HepG2 (cell line): ENCODE measurements at regions not wholly inside any gene's neighbourhood (a gene's known extent, or its start where the extent isn't known, plus 50 kb on each side); places are given as distances from the start of the nearest gene placed in this dataset.

Experiments
- ATAC-seq: fragments of 200-7000 bp; cut with Tn5 transposase; 3 replicates; pipeline ENCODE4 v1.9.1; 2020; ENCODE audit warnings: mild to moderate bottlenecking, moderate library complexity
- BruUV-seq: library from RNA; stranded (reverse); fragments of 400-500 nt; replicated peaks from 2 replicates; lab custom pipeline; 2021; lab: Mats Ljungman, UMichigan
- CTCF ChIA-PET: fragments of 300-600 bp; formaldehyde crosslinking; extraction: SDS; loops from one replicate; lab custom pipeline; 2021; ENCODE audit warnings: low total read pairs, inconsistent platforms, low intra/inter-chr PET ratio; lab: Yijun Ruan, JAX
- POLR2A ChIA-PET: fragments of 350-600 bp; sonication (Branson Sonifier 250); formaldehyde crosslinking; loops from one replicate; lab custom pipeline; 2020; ENCODE audit warnings: antibody characterized with exemption, inconsistent platforms; lab: Yijun Ruan, JAX
- DNase-seq: peaks from one replicate; pipeline ENCODE4 v3.0.0-alpha.2; 2015; ENCODE audit warnings: low spot score
- FAIRE-seq: peaks from 3 replicates; lab custom pipeline; 2011; peaks lifted over from hg19 to GRCh38; lab: Jason Lieb, UNC
- H2AFZ ChIP-seq: one replicate; pipeline ENCODE4 v1.6.1; 2011; ENCODE audit warnings: low read length, inconsistent platforms
- H3K27ac ChIP-seq: fragments of 300-600 bp; 3 replicates; pipeline ENCODE4 v1.8.0; 2011; ENCODE audit warnings: mixed run types, mild to moderate bottlenecking, mixed read lengths, low read length, inconsistent platforms; ENCODE audit not compliant: insufficient read depth; ENCODE audit errors: extremely low read length
- H3K27me3 ChIP-seq, 2 experiments: fragments of 200-600 bp in 1 of 2; 2 replicates in 1 of 2; 3 replicates in 1 of 2; pipeline versions ENCODE4 v1.6.0 to v1.8.0; 2011; ENCODE audit warnings: low read length in 2 of 2, mild to moderate bottlenecking in 2 of 2, moderate library complexity in 2 of 2, inconsistent platforms in 1 of 2; ENCODE audit not compliant: insufficient read depth in 2 of 2, control insufficient read depth in 1 of 2
- H3K36me3 ChIP-seq, 2 experiments: fragments of 200-600 bp in 1 of 2; replicated peaks in 1 of 2; 2 replicates in 1 of 2; 3 replicates in 1 of 2; pipeline versions ENCODE4 v1.5.1 to v1.8.0; 2011; ENCODE audit warnings: low read length in 2 of 2, inconsistent platforms in 1 of 2; ENCODE audit not compliant: insufficient read depth in 2 of 2, control insufficient read depth in 1 of 2
- H3K4me1 ChIP-seq: 2 replicates; pipeline ENCODE4 v1.5.1; 2012; ENCODE audit warnings: low read length, inconsistent platforms; ENCODE audit not compliant: insufficient read depth
- H3K4me2 ChIP-seq: 2 replicates; pipeline ENCODE4 v1.6.0; 2011; ENCODE audit warnings: low read depth, low read length, inconsistent platforms
- H3K4me3 ChIP-seq, 3 experiments: fragments of 200-600 bp in 1 of 3; sonication (generic), shearing (Covaris generic) in 1 of 3; replicated peaks in 1 of 3; 2 replicates each; pipeline ENCODE4 v1.5.1; 2011 to 2016; ENCODE audit warnings: low read length in 3 of 3, inconsistent platforms in 2 of 3, low read depth in 2 of 3, mild to moderate bottlenecking in 2 of 3, control low read depth in 1 of 3, mixed read lengths in 1 of 3; ENCODE audit not compliant: insufficient read depth in 1 of 3
- H3K79me2 ChIP-seq: one replicate; pipeline ENCODE4 v1.6.1; 2011; ENCODE audit warnings: low read length, inconsistent platforms; ENCODE audit not compliant: insufficient read depth
- H3K9ac ChIP-seq: 2 replicates; pipeline ENCODE4 v1.6.0; 2011; ENCODE audit warnings: mild to moderate bottlenecking, low read depth, low read length, inconsistent platforms; ENCODE audit not compliant: insufficient read depth
- H3K9me3 ChIP-seq: 2 replicates; pipeline ENCODE4 v1.5.1; 2012; ENCODE audit warnings: mild to moderate bottlenecking, low read length
- H4K20me1 ChIP-seq: 2 replicates; pipeline ENCODE4 v1.6.0; 2011; ENCODE audit warnings: inconsistent platforms, mild to moderate bottlenecking, low read length, moderate library complexity; ENCODE audit not compliant: insufficient read depth
- ATF1 ChIP-seq: IDR thresholded peaks from 2 replicates; pipeline ENCODE4 v1.6.1; 2016; ENCODE audit warnings: mild to moderate bottlenecking, control low read depth
- CHD2 ChIP-seq: IDR thresholded peaks from 2 replicates; pipeline ENCODE4 v1.6.1; 2011; ENCODE audit warnings: low read depth, low read length, improper control_type of control experiment
- NR1H2 ChIP-seq: sonication (generic); formaldehyde crosslinking; IDR thresholded peaks from 2 replicates; pipeline ENCODE4 v1.8.1; 2022; ENCODE audit warnings: low read depth, missing genetic modification reagents, borderline replicate concordance
- NR3C1 ChIP-seq: sonication (generic); formaldehyde crosslinking; IDR thresholded peaks from 2 replicates; pipeline ENCODE4 v1.4.0; 2020; ENCODE audit warnings: missing genetic modification reagents
- SP2 ChIP-seq: sonication (generic); formaldehyde crosslinking; IDR thresholded peaks from 2 replicates; pipeline ENCODE4 v1.5.1; 2020; ENCODE audit warnings: mild to moderate bottlenecking, missing genetic modification reagents
- SPEN ChIP-seq: sonication (generic); formaldehyde crosslinking; IDR thresholded peaks from 2 replicates; pipeline ENCODE4 v1.5.1; 2020; ENCODE audit warnings: low read depth, mild to moderate bottlenecking, missing genetic modification reagents
- THAP11 ChIP-seq: IDR thresholded peaks from 2 replicates; pipeline ENCODE4 v1.6.1; 2016; ENCODE audit warnings: missing biosample characterization, missing genetic modification reagents
- ZMYM3 ChIP-seq: sonication (generic); formaldehyde crosslinking; IDR thresholded peaks from 2 replicates; pipeline ENCODE4 v1.5.1; 2020; ENCODE audit warnings: mild to moderate bottlenecking, missing genetic modification reagents
- ZNF30 ChIP-seq: sonication (generic); formaldehyde crosslinking; IDR thresholded peaks from 2 replicates; pipeline ENCODE4 v1.5.0; 2020; ENCODE audit warnings: mild to moderate bottlenecking, missing genetic modification reagents
- ZNF552 ChIP-seq: sonication (generic); formaldehyde crosslinking; IDR thresholded peaks from 2 replicates; pipeline ENCODE4 v1.9.0; 2022; ENCODE audit warnings: missing genetic modification reagents, mild to moderate bottlenecking, borderline replicate concordance
- ZNF878 ChIP-seq: sonication (generic); formaldehyde crosslinking; IDR thresholded peaks from 2 replicates; pipeline ENCODE4 v1.8.1; 2023; ENCODE audit warnings: mild to moderate bottlenecking, missing genetic modification reagents, moderate library complexity
- WGBS: methylation state at CpG from one replicate; pipeline ENCODE4 v1.1.6; 2017; ENCODE audit warnings: low lambda C conversion rate; 5-methylcytosine and 5-hydroxymethylcytosine counted together
- in situ Hi-C: cut with HindIII; loops from 2 replicates; pipeline ENCODE4 v1.10.0; 2017; ENCODE audit warnings: low pct_unique_long_range_greater_than_20kb; ENCODE audit not compliant: extremely low pct_ligation_motif_present
- intact Hi-C: fragments of 100-400 bp; cut with micrococcal nuclease; formaldehyde crosslinking; loops from one replicate; pipeline ENCODE4 v1.10.0; 2022; ENCODE audit not compliant: unreplicated experiment
- TF ChIP-seq, protein P1 (sequence below): sonication (generic); formaldehyde crosslinking; IDR thresholded peaks from 2 replicates; pipeline ENCODE4 v1.5.0; 2020; ENCODE audit warnings: missing genetic modification reagents, mild to moderate bottlenecking, borderline replicate concordance
- TF ChIP-seq, protein P2 (sequence below): sonication (generic); formaldehyde crosslinking; IDR thresholded peaks from 2 replicates; pipeline ENCODE4 v1.4.0; 2020; ENCODE audit warnings: missing genetic modification reagents

DNA sequence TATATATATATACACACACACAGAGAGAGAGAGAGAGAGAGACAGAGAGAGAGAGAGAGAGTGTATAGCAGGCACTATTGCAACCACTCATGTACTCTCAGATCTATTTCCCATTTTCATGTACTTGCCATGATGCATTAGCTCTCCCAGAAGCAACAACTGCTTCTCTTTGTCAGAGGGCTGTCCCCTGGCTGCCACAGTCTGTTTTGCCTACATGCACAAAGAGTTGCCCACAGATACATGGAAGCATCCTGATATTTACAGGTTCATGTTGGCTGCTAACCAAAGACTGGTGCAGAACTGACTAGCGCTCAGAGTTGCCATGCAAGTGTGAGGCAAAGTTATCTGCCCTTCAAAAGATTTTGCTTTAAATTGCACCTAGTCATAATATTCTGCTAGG, 469.3 kb upstream of the ZNF804A start:
- Histone ChIP-seq H2AFZ (no peak overlapping the region), H3K36me3 (no peaks in the 10 kb centered on the region), H3K27ac (no peak overlapping the region), H3K27me3 (no peaks in the 10 kb centered on the region), H3K4me2 (no peak overlapping the region), H3K79me2 (no peaks in the 10 kb centered on the region), H3K4me3 (no peak overlapping the region), H3K9me3 (no peaks in the 10 kb centered on the region), H3K9ac (no peak overlapping the region), H3K4me1 (no peaks in the 10 kb centered on the region), H4K20me1 (no peaks in the 10 kb centered on the region)
- no peak for TF ChIP-seq ZNF552 (CRISPR knock-in tag)
- no peak for TF ChIP-seq SP2 (CRISPR knock-in tag)
- TF ChIP-seq ZNF30 (CRISPR knock-in tag), result no peak
- TF ChIP-seq, protein P1, sequence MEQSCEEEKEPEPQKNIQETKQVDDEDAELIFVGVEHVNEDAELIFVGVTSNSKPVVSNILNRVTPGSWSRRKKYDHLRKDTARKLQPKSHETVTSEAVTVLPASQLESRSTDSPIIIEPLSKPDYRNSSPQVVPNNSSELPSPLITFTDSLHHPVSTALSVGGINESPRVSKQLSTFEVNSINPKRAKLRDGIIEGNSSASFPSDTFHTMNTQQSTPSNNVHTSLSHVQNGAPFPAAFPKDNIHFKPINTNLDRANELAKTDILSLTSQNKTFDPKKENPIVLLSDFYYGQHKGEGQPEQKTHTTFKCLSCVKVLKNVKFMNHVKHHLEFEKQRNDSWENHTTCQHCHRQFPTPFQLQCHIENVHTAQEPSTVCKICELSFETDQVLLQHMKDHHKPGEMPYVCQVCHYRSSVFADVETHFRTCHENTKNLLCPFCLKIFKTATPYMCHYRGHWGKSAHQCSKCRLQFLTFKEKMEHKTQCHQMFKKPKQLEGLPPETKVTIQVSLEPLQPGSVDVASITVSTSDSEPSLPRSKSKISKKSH (CRISPR knock-in tag), result no peak
- no peak for TF ChIP-seq ZNF878
- no peak for TF ChIP-seq NR1H2 (CRISPR knock-in tag)
- TF ChIP-seq SPEN (CRISPR knock-in tag), result no peak
- CTCF ChIA-PET, result no interaction called here
- in situ Hi-C loops (no loop called here), intact Hi-C loops (no loop called here)
- POLR2A ChIA-PET, result no interaction called here
- WGBS, result 0% methylated on average over 1 of the region's 1 CpG
- FAIRE-seq (no peak), DNase-seq (no peak), ATAC-seq (no peak)
- BruUV-seq, result no TSS peak

DNA sequence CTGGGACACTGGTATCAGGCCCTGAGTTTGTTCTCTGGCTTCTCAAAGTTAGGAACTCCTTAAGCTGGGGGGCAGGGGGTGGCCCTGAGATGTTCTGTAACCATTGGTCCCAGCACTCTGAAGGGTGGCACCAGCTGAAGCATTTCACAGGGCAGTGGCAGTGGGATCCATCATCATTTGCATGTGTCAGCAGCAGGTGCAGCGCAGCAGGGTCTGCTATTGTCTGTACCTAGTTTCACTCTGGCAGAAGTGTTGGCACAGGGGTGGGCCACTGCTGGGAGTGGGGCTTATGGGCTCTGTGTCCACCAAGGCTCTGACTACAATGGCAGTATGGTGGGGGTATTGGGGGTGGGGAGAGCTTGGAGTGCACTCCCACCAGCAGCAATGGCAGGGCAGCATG, 460.4 kb upstream of the ZNF804A start:
- no peak overlapping the region for H3K4me2 ChIP-seq
- no peaks in the 10 kb centered on the region for H3K27me3 ChIP-seq
- H2AFZ ChIP-seq, result no peak overlapping the region
- H3K4me3 ChIP-seq, result no peak overlapping the region
- ChIA-PET CTCF (no interaction called here), POLR2A (no interaction called here)
- WGBS, result 0% methylated on average over 1 of the region's 1 CpG
- H3K4me1 ChIP-seq, result no peaks in the 10 kb centered on the region
- intact Hi-C loops (no loop called here), in situ Hi-C loops (no loop called here)
- DNase-seq, result no peak
- H4K20me1 ChIP-seq, result no peaks in the 10 kb centered on the region
- no peaks in the 10 kb centered on the region for H3K36me3 ChIP-seq
- peaks cover 37% of the 10 kb centered on the region for H3K9me3 ChIP-seq
- no peak overlapping the region for H3K9ac ChIP-seq
- no peaks in the 10 kb centered on the region for H3K79me2 ChIP-seq
- BruUV-seq, result no TSS peak
- no peak overlapping the region for H3K27ac ChIP-seq
- no peak for FAIRE-seq
- no peak for ATAC-seq
- TF ChIP-seq ZMYM3 (no peak), NR3C1 (CRISPR knock-in tag) (no peak), ATF1 (CRISPR knock-in tag) (no peak), CHD2 (no peak), THAP11 (no peak)
- TF ChIP-seq, protein P2, sequence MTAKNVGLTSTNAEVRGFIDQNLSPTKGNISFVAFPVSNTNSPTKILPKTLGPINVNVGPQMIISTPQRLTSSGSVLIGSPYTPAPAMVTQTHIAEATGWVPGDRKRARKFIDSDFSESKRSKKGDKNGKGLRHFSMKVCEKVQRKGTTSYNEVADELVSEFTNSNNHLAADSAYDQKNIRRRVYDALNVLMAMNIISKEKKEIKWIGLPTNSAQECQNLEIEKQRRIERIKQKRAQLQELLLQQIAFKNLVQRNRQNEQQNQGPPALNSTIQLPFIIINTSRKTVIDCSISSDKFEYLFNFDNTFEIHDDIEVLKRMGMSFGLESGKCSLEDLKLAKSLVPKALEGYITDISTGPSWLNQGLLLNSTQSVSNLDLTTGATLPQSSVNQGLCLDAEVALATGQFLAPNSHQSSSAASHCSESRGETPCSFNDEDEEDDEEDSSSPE (CRISPR knock-in tag), result no peak
